HFFc6 (cell line): ENCODE measurements at regions not wholly inside any gene's neighbourhood (a gene's known extent, or its start where the extent isn't known, plus 50 kb on each side); places are given as distances from the start of the nearest gene placed in this dataset.

Source experiments
- DNase-seq: peaks from one replicate; pipeline ENCODE4 v3.0.0-alpha.2; 2018
- H3K27ac Mint-ChIP-seq: 2 replicates; pipeline ENCODE4 v1.8.0; 2020; ENCODE audit warnings: mild to moderate bottlenecking, mixed read lengths
- H3K27me3 Mint-ChIP-seq: 2 replicates; pipeline ENCODE4 v1.8.0; 2021; ENCODE audit warnings: mild to moderate bottlenecking, moderate library complexity, mixed read lengths; ENCODE audit not compliant: insufficient read depth
- H3K36me3 Mint-ChIP-seq: 2 replicates; pipeline ENCODE4 v1.8.0; 2021; ENCODE audit warnings: low read depth, mixed read lengths
- H3K4me1 Mint-ChIP-seq: 2 replicates; pipeline ENCODE4 v1.8.0; 2020; ENCODE audit warnings: low read depth, mixed read lengths
- H3K4me3 Mint-ChIP-seq: 2 replicates; pipeline ENCODE4 v1.8.0; 2020; ENCODE audit warnings: mild to moderate bottlenecking, moderate library complexity, mixed read lengths
- H3K9me3 Mint-ChIP-seq: 2 replicates; pipeline ENCODE4 v1.8.0; 2020; ENCODE audit warnings: mild to moderate bottlenecking, mixed read lengths
- TF ChIP-seq, protein P1 (sequence below): fragments of 200-600 bp; sonication (generic); IDR thresholded peaks from 2 replicates; pipeline ENCODE4 v1.5.0; 2021; ENCODE audit warnings: antibody characterized with exemption, mild to moderate bottlenecking

DNA sequence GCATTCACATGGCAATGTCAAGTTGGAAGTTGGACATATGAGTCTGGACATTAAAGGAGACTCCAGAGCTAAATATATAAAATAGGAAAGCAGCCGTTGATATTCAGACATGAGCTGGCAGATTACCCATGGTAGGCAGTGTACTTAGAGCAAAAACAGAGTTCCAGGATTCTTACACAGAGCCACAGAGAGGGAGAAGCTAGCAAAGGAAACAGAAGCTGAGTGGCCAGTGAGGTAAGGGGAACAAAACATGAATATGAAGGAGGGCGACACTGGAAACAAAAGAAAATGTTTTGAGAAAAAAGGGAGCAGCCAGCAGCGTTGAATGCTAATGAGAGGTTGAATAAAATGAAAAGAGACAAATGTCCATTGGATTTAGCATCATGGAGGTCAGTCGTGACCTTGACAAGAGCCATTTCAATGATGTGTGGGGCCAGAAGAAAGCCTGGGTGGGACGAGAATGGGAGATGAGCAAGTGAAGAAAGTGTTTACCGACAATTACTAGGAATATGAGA is 198.4 kb downstream of the POU4F1 start:
- TF ChIP-seq, protein P1, sequence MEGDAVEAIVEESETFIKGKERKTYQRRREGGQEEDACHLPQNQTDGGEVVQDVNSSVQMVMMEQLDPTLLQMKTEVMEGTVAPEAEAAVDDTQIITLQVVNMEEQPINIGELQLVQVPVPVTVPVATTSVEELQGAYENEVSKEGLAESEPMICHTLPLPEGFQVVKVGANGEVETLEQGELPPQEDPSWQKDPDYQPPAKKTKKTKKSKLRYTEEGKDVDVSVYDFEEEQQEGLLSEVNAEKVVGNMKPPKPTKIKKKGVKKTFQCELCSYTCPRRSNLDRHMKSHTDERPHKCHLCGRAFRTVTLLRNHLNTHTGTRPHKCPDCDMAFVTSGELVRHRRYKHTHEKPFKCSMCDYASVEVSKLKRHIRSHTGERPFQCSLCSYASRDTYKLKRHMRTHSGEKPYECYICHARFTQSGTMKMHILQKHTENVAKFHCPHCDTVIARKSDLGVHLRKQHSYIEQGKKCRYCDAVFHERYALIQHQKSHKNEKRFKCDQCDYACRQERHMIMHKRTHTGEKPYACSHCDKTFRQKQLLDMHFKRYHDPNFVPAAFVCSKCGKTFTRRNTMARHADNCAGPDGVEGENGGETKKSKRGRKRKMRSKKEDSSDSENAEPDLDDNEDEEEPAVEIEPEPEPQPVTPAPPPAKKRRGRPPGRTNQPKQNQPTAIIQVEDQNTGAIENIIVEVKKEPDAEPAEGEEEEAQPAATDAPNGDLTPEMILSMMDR = no peak
- no peaks in the 10 kb centered on the region for H3K36me3 Mint-ChIP-seq
- no peaks in the 10 kb centered on the region for H3K4me1 Mint-ChIP-seq
- H3K27me3 Mint-ChIP-seq = 0 out of 2 replicates have a peak, but pooled peaks cover 2% of the 10 kb centered on the region
- no peak overlapping the region for H3K27ac Mint-ChIP-seq
- H3K4me3 Mint-ChIP-seq = no peak overlapping the region
- no peaks in the 10 kb centered on the region; the same call in 1 of the 2 replicates for H3K9me3 Mint-ChIP-seq
- DNase-seq = no peak

- DNase-seq = no peak
- Mint-ChIP-seq H3K36me3 (no peaks in the 10 kb centered on the region), H3K27ac (no peak overlapping the region), H3K4me3 (no peak overlapping the region), H3K27me3 (peaks cover 2% of the 10 kb centered on the region; the same call in 1 of the 2 replicates), H3K9me3 (no peaks in the 10 kb centered on the region; the same call in 1 of the 2 replicates), H3K4me1 (no peaks in the 10 kb centered on the region)
- TF ChIP-seq, protein P1 = no peak
These were observed 200.5 kb downstream of the POU4F1 start for GRCh38 chr13:78402708-78403400.

DNA sequence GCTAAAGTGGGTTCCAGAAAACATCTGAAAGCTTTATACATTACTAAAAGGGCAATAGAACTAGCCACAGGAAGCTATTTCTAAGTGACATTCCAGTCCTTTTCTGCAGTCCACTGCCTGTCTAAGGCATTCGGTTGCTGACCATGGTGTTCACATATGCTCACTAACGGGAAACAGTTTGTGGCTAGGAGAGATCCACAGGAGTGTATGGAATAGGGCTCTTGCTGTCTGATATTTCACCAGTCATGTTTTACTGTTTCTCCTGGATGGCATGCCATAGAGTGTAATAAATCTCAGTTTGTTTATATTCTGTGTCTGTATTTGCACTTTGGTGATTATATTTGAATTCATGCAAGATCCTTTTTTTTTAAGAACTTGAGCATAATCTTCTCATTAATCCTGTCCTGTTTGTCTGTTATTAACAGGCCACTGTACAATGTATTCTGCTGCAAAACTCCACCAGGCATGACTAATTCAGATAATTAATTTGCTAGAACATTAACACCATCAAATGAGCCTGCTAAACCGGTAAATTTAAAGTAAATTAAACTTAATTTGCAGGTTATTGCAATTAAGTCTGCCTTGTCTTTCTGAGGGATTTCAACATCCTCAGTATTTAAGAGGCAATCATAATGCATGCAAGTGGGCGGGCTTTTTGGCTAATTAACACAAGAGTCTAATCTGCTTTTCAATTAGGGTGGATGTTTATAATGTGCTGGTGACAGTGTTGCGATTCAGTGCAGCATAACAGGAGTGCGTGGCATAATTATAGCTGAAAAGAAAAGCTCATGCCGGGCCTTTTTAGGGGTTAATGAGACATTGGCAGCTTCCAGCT is 201.3 kb downstream of the POU4F1 start:
- Mint-ChIP-seq H3K36me3 (no peaks in the 10 kb centered on the region), H3K27ac (no peak overlapping the region), H3K4me3 (no peak overlapping the region), H3K9me3 (no peaks in the 10 kb centered on the region; the same call in 1 of the 2 replicates), H3K27me3 (peaks cover 2% of the 10 kb centered on the region; the same call in 1 of the 2 replicates), H3K4me1 (no peaks in the 10 kb centered on the region)
- TF ChIP-seq, protein P1 = no peak
- DNase-seq = no peak

GRCh38 chr13:78398743-78399410 is 204.5 kb downstream of the POU4F1 start:
- Mint-ChIP-seq H3K36me3 (no peaks in the 10 kb centered on the region), H3K27me3 (peaks cover 2% of the 10 kb centered on the region; the same call in 1 of the 2 replicates), H3K27ac (no peak overlapping the region), H3K4me3 (no peak overlapping the region), H3K9me3 (0 out of 2 replicates have a peak, but pooled peaks cover 4% of the 10 kb centered on the region), H3K4me1 (no peaks in the 10 kb centered on the region)
- DNase-seq = no peak
- TF ChIP-seq, protein P1 = no peak

DNA sequence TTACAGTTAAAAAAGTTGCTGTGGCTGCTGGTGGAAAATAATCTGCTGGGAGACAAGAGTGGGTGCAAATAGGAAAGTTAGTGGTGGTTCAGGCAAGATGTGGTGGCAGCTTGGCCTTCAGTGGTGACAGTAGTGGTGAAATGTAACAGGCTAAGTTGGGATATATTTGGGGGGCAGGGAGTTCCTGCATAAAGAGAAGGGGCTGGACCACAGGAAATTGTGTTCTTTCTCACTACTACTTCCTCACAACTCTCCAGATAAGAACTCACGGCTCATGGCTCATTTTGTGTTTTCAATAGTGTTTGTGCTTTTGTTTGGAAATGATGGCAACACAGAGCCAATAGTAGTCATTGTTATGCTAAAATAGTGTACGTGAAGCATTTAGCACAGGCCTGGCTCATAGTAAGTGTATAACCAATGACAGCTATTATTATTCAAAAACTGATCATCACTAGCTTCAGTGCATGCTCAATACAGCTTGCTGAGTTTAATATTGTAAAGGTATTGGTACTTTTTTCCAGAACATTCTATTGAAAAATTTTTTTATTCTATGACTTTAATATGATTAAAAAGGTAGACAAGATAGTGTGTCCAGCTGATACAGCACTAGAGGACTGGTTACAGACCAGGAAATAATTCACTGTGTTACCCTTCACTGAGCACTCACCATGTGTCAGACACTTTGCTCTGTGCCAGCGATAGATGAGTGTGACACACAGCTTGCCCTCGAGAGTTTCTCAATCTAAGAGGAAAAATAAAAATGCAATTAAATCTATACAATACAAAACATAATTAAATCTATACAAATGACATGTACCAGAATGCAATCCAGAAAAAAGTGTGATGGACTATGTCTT is 209.8 kb downstream of the POU4F1 start:
- TF ChIP-seq, protein P1 = no peak

More for the DNA sequence above, 209.8 kb downstream of the POU4F1 start:
- Mint-ChIP-seq H3K4me1 (no peaks in the 10 kb centered on the region), H3K27me3 (no peaks in the 10 kb centered on the region), H3K9me3 (peaks cover 4% of the 10 kb centered on the region; the same call in 1 of the 2 replicates), H3K27ac (no peak overlapping the region), H3K36me3 (no peaks in the 10 kb centered on the region), H3K4me3 (no peak overlapping the region)
- no peak for DNase-seq
